ENCODE measurements at regions not wholly inside any gene's neighbourhood (a gene's known extent, or its start where the extent isn't known, plus 50 kb on each side); places are given as distances from the start of the nearest gene placed in this dataset.
"Not testable (repeated sequence)": the region's sequence is repeated elsewhere in the genome, so short reads cannot be mapped to it uniquely, and the experiment has no call there.

DNA sequence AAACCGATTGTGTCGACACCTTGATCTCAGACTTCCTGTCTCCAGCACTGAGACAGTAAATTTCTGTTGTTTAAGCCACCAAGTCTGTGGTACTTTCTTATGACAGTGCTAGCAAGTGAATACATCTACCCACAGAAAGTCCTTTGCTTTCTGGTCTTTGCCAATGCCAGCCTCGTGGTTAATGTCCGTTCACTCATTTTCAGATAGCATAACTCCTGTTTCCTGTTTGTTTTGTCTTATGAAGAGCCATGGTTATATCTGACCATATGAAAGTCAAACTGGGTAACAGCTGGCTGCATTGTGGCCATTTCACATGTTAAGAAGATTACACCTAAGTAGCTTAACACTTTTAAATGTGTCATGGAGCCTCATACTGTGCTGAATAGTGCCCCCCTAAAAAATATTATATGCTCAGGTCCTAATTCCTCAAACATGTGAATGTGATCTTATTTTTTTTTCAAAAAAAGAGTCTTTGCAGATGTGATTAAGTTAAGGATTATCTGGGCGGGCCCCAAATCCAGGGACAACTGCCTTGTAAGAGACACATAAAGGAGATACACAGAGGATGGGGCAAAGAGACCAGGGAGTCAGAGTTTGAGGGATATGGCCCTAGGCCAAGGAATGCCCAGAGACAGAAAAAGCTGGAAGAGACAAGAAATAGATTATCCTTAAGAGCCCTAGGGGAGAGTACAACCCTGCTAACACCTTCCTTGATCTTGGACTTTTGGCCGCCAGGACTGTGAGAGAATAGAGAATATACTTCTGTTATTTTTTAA lies 118.0 kb downstream of the KCNE4 start:
- no peak for ATAC-seq
- no peak for DNase-seq (ENCODE audit: low spot score)
- intact Hi-C loops (cut with DNase I), result no loop called here

DNA sequence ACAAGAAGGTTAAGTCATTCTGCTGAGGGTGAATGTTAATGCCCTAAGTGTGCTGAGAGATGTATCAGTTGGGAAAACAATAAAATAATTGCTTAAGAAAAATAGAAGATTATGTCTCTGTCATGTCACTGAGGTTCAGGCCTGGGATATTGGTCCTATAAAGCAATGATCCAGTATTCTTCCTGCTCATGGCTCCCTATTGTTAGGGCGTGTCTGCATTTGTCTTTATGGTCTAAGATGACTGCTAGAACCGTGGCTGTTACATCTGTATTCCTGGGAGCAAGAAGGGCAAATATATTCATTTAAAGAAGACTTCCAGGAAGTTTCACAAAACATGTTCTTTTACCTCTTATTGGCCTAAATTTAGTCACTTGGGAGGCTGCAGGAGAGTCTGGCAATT lies 125.0 kb downstream of the KCNE4 start:
- ATAC-seq (peak; percentile 16), DNase-seq (ENCODE audit: low spot score) (no peak)
- intact Hi-C loops (cut with DNase I), result no loop called here

DNA sequence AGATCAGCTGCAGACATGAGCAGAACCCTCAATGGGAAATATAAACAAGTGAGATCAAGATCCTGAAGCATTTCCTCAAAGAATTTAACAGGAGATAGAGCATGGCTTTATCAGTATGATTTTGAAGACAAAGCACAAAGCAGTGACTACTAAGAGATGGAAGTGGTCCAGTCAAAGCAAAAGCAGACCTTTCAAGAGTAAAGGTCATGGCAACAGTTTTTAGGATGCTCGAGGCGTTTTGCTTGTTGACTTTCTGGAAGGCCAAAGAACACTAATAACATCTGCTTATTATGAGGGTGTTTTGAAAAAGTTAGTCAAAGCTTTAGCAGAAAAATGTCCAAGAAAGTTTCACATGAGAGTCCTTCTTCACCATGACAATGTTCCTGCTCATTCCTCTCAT lies 128.5 kb downstream of the KCNE4 start:
- intact Hi-C loops (cut with DNase I), result no loop called here
- peak; percentile 93 for ATAC-seq
- DNase-seq (ENCODE audit: low spot score), result no peak

DNA sequence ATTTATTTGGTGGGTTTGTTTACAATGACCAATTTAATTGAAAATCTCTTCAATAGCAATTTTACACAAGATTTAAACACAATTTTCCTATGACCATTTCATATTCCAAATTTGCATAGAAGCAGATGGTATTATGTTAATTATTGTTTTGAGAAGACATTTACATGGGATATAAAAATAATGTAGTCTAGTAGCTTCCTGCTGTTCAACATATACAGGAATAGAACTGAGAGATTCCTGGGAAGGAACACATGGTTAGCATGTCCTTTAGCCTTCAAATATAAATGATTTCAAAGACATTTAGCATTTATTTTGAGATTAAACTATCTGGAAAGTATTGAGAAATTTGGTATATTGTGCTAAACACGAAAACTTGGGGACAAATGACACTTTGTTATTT lies 129.6 kb downstream of the KCNE4 start:
- intact Hi-C loops (cut with DNase I), result no loop called here
- ATAC-seq (no peak), DNase-seq (ENCODE audit: low spot score) (no peak)

DNA sequence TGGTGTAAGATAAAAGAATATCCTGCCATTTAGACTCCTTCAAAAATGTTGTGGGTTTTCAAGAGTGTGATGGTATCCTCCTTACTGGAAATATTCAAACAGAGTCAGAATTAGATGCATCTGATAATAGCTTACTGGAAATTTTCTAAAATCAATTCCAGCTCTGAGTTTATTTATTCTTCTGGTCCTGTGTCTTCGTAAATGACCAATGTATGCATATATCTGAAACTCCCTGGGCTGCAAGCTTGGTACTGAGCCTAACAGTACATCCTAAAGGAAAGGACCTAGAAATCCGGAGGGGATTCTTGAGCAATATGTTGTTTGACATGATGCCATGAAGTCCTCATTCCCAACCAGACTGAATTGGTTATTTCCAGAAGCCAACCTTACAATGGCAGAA lies 130.4 kb downstream of the KCNE4 start:
- DNase-seq (ENCODE audit: low spot score), result no peak
- ATAC-seq, result no peak
- intact Hi-C loops (cut with DNase I), result no loop called here

DNA sequence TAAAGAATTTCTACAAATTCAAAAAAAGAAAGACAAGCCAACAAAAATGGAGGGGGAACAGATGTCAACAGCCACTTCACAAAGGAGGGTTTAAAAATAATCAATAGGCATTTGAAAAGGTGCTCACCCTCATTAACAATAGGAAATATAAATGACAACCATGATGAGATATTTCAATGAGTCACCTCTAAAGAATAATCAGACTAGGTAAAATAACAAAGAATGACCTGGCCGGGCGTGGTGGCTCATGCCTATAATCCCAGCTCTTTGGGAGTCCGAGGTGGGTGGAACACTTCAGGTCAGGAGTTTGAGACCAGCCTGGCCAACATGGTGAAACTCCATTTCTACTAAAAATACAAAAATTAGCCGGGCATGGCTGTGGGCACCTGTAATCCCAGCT lies 133.6 kb downstream of the KCNE4 start:
- intact Hi-C loops (cut with DNase I), result no loop called here
- ATAC-seq (no peak), DNase-seq (ENCODE audit: low spot score) (no peak)

DNA sequence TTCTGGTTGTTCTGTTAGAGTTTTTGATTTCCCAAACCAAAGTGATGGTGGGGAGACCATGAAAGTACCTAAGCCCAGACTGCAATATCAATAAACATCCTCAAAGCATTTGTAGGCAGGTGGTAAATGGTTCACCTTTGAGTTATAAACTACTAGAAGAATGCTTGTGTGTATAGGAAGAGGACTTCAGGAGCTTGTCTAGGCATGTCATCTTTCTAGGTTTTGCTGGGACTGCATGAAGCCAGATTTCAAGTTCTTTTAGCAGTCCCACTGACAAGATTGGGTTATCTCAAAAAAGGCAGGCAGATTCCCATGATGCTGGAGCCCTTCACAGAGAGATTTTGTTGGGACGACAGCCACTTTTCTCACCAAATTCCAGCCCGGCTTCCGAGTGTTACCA lies 135.3 kb downstream of the KCNE4 start:
- no peak for ATAC-seq
- DNase-seq (ENCODE audit: low spot score), result no peak
- intact Hi-C loops (cut with DNase I), result no loop called here

DNA sequence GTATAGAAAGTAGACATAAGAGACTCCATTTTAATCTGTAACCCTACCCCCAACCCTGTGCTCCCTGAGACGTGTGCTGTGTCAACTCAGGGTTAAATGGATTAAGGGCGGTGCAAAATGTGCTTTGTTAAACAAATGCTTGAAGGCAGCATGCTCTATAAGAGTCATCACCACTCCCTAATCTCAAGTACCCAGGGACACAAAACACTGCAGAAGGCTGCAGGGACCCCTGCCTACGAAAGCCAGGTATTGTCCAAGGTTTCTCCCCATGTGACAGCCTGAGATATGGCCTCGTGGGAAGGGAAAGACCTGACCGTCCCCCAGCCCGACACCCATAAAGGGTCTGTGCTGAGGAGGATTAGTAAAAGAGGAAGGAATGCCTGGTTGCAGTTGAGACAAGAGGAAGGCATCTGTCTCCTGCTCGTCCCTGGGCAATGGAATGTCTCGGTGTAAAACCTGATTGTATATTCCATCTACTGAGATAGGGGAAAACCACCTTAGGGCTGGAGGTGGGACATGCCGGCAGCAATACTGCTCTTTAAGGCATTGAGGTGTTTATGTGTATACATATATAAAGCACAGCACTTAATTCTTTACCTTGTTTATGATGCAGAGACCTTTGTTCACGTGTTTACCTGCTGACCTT lies 138.7 kb downstream of the KCNE4 start:
- intact Hi-C loops (cut with DNase I); DNase-seq (ENCODE audit: low spot score); ATAC-seq: not testable (repeated sequence)

DNA sequence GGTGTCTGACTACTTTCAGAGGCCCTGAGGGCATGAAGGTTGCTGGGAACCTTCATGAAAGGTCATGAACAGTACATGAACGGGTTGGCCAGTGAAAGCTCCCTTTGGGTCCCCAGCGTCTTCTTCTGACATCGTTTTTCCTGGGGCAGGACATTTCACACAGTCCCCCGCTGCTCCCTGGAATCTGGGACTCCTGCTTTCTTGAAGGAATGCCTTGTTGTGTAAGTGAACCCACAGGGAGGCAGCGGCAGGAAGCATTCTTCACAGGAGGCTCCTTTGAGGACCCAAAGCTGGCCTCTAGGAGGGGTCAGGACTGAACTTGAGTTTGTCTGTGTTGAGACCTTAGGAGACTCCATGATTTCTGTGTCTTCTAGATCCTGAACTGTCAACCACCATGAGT lies 144.3 kb downstream of the KCNE4 start:
- DNase-seq (ENCODE audit: low spot score), result no peak
- peak; percentile 85 for ATAC-seq
- intact Hi-C loops (cut with DNase I), result no loop called here

DNA sequence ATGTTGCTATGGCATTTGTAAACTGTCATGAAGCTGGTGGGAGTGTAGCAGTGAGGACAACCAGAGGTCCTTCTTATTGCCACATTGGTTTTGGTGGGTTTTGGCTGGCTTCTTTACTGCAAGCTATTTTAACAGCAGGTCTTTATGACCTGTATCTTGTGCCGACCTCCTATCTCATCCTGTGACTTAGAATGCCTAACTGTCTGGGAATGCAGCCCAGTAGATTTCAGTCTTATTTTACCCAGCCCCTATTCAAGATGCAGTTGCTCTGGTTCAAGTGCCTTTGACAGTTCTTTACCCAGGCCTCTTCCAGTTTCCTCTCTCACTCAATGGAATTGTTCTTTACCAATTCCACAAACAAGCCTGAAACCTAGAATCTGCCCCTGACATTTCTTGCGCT lies 145.1 kb downstream of the KCNE4 start:
- intact Hi-C loops (cut with DNase I), result no loop called here

DNA sequence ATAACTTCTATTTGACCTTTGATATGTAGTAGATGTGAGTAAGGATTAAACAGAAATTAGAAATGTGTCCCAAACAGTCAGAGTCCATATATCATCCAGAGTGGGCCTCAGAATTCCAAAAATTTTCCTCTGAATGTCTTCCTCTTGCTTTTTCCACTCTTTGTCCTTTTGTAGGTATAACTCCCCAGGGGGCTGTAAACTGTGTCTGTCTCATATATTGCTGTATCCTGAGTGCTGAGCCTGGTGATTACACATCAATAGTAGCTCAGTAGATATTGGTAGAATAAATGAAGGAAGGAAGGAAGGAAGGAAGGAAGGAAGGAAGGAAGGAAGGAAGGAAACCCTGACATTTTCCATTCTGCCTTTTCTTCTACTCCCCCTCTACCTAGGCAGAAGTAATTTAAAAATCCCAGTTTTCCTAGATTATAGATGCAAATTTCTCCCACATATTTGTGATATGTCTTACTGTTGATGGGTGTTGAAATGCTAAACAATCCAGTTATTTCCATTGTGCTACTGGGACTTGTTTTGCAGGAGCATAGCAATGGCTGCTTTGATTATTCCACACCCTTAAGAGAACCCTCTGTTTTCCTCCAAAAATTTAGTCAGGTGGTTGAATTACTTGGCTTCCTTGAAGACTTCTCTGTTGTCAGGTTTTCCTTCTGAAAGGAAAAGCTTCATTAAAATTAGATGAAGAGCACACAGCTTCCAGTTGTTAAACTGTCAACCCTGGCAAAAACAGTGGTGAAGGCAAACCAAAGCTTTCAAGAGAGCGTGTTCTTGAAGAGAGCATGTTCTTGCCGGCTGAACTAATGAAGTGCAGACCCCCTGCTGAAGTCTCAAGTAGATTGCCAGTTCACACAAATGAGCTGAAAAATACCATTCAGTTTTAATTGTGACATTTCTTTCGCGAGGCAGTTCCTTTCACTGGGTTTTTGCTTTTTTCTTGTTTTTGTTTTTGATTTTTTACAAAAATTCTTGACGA lies 147.8 kb downstream of the KCNE4 start:
- intact Hi-C loops (cut with DNase I), result no loop called here

More for the DNA sequence above, 145.1 kb downstream of the KCNE4 start:
- ATAC-seq (no peak), DNase-seq (ENCODE audit: low spot score) (no peak)

DNA sequence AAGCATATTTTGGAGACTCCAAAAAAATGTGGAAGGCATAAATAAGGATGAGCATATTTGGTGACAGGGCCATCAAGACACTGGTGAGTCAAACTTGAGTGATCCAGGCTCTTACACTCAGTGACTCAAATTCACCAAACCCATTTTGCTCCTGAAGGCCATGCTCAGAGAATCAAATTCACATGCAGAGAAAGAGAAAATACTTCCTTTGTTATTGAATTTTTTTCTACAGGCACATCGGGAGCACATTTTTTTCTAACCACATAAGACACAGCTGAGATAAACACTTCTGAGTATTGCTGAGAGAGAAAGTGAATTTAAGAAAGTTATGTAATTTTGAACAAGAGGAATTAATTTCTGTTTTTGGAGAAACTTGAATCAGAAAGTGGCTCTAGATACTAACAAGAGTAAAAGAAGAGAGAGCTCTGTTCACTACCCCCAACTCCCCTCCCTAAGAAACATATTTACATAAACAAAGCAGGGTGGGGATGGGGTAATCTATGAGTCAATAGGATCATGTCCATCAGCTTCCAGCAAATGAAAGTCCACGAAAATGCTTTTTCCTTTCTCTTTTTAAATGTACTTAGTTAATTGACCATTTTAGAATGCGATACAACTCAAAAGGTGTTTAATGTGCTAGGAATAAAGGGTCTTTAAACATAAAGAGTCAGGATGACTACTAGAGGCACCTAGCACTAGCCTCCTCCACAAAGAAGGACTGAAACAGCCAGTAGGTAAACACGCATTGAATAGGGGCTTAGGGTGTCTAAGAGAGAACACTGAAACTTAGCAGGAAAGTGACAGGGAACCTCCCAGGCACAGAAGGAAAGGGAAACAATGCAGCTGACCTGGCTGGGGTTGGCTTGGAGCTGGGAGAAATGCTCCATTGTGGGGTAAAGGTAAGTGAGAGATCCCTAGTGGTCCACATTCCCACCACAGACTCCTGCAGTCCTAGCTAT lies 152.3 kb downstream of the KCNE4 start:
- ATAC-seq (peak; percentile 83), DNase-seq (ENCODE audit: low spot score) (no peak)
- intact Hi-C loops (cut with DNase I), result no loop called here

More for the DNA sequence above, 147.8 kb downstream of the KCNE4 start:
- no peak for ATAC-seq
- no peak for DNase-seq (ENCODE audit: low spot score)

DNA sequence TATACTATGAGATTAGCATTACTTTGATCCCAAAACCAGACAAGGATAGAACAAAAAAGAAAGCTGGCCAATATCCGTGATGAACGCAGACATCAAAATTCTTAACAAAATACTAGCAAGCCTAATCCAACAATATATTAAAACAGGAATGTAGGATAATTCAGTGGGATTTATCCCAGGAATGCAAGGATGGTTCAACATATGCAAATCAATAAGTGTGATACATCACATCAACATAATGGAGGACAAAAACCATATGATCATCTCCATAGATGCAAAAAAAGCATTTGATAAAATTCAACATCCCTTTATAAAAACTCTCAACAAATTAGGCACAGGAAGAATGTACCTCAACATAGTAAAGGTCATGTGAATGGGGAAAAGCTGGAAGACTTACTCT lies 158.5 kb downstream of the KCNE4 start:
- ATAC-seq (no peak), DNase-seq (ENCODE audit: low spot score) (no peak)
- intact Hi-C loops (cut with DNase I), result no loop called here

DNA sequence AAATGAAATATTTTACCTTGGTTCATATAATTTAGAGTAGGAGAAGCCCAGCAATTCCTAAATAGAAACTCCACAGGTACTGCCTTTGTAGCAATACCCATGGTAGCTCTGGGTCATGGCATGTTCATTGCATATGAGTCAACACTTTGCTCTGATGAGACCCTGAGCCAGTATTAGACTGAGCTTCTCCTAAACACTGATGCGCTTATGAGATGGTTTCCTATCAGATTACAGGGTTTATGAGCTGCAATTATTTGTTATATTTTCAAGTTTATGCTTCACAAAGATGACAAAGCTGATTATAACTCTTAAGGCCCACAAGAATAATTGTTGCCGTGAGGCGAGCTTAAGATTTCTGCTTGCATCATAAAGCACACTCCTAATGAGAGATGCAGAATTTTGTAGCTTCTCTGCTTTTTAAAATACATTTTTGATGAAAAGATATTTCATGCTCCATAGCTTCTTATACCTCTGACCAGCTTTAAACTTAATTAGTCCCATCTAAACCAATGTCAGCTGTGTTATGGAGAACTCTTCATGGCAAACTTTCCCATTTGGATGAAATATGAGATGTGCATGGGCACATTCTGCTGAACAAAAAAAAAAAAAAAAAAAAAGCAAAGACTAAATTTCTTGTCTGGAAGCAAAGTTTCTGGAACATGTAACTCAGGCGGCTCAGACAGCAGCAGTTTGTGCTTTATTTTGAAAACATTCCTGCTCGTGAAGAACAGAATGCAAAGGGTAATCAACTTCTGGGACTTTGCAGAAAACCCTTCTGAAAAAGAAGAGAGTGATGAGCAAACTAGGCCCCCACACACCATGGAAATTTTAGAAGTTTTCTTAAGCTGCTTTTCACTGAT lies 162.6 kb downstream of the KCNE4 start:
- DNase-seq (ENCODE audit: low spot score) (no peak), ATAC-seq (no peak)
- intact Hi-C loops (cut with DNase I), result no loop called here

DNA sequence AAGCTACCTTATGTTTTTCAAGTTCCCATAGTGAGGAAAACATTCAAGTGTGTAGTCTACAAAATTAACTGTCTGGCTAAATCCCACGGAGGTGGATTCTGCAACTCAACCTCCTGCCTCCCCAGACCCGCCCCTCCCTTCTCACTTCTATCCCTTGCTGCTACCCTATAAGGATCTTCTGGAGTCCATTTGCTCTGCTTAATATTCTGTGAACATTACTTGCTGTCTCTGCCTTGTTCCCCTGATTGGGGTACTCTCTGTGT lies 163.2 kb downstream of the KCNE4 start:
- intact Hi-C loops (cut with DNase I), result no loop called here
- ATAC-seq (no peak), DNase-seq (ENCODE audit: low spot score) (no peak)

DNA sequence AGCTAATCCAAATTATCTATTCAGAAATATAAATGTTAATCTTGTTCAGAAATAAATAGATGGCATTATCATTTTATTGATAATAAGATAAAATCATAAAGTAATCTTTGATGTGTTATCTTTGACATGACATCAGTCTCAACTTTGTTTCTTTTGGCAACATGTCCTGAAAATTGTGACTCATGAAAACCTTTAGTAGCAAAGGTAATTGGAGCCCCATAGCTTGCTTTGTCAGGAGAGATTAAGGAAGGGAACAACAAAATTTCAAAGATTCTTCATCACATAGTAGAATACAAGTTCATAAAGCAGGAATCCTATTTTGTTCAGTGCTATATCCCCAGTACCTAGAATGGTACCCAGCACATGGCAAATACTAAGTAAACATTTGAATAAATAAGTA lies 165.4 kb downstream of the KCNE4 start:
- no peak for DNase-seq (ENCODE audit: low spot score)
- intact Hi-C loops (cut with DNase I), result no loop called here
- ATAC-seq, result no peak

DNA sequence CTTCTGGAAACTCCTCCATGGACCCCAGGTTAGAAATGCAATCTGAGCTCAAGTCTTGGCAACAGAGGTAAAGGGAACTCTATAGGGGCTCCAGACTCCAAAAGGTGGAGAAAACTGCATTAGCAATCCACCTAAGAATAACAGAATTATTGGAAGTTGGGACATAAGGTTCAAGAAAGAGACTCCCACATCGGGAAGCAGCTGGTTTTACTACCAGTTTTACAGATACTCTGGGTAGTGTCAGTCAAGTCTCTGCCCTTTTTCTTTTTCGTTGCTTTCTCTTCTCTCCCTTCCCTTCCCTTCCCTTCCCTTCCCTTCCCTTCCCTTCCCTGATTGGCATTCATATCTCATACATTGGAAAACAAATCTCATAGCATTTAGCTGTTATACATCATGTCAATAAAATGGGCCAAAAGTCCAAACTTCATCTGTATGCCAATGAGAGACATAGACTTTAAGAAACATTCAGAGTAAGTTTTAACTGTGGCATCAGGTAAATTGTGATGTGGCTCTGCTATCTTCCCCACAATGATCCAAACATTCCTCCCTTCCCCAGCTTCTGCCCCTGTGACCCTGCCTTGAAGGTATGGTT lies 166.7 kb downstream of the KCNE4 start:
- ATAC-seq, result no peak
- intact Hi-C loops (cut with DNase I), result no loop called here

More for the DNA sequence above, 166.7 kb downstream of the KCNE4 start:
- DNase-seq (ENCODE audit: low spot score), result no peak

All from sciatic nerve (tissue), 2 donors.